Endothelial cell of umbilical vein (primary cell): ENCODE measurements at regions not wholly inside any gene's neighbourhood (a gene's known extent, or its start where the extent isn't known, plus 50 kb on each side); places are given as distances from the start of the nearest gene placed in this dataset.

ENCODE experiments used
- BruUV-seq: library from RNA; stranded (reverse); fragments of 400-500 nt; replicated peaks from 2 replicates; lab custom pipeline; 2021; lab: Mats Ljungman, UMichigan
- CTCF ChIA-PET: fragments of 300-600, 350-600 bp; sonication (Branson Sonifier 250); formaldehyde crosslinking; loops from one replicate; lab custom pipeline; 2021; ENCODE audit warnings: antibody characterized with exemption, inconsistent platforms; lab: Charles Lee
- POLR2A ChIA-PET: fragments of 300-600, 350-600 bp; sonication (Branson Sonifier 250); formaldehyde crosslinking; loops from one replicate; lab custom pipeline; 2021; ENCODE audit warnings: antibody characterized with exemption, inconsistent platforms; lab: Charles Lee
- DNase-seq: peaks from one replicate; pipeline ENCODE4 v3.0.0-alpha.2; 2011; ENCODE audit warnings: low read depth, low spot score
- FAIRE-seq: peaks from 2 replicates; lab custom pipeline; 2011; peaks lifted over from hg19 to GRCh38; lab: Jason Lieb, UNC
- H2AFZ ChIP-seq: 2 replicates; pipeline ENCODE4 v1.6.0; 2012; ENCODE audit warnings: low read depth, low read length, control low read depth, inconsistent platforms
- H3K27ac ChIP-seq: 2 replicates; pipeline ENCODE4 v1.5.1; 2011; ENCODE audit warnings: low read depth, mild to moderate bottlenecking, control low read depth, low read length, moderate library complexity; ENCODE audit not compliant: insufficient read depth
- H3K27me3 ChIP-seq, 2 experiments: 2 replicates each; pipeline versions ENCODE4 v1.6.0 to v1.6.1; 2011; ENCODE audit warnings: low read length in 2 of 2, mixed read lengths in 1 of 2; ENCODE audit not compliant: control insufficient read depth in 2 of 2, insufficient read depth in 2 of 2
- H3K36me3 ChIP-seq, 2 experiments: 2 replicates in 1 of 2; 3 replicates in 1 of 2; pipeline ENCODE4 v1.5.1; 2011; ENCODE audit warnings: low read length in 2 of 2, mild to moderate bottlenecking in 1 of 2, moderate library complexity in 1 of 2; ENCODE audit not compliant: control insufficient read depth in 2 of 2, insufficient read depth in 2 of 2; ENCODE audit errors: extremely low read depth in 1 of 2
- H3K4me1 ChIP-seq: 3 replicates; pipeline ENCODE4 v1.5.1; 2011; ENCODE audit warnings: mild to moderate bottlenecking, low read length; ENCODE audit not compliant: control insufficient read depth, insufficient read depth; ENCODE audit errors: extremely low read depth
- H3K4me2 ChIP-seq: 2 replicates; pipeline ENCODE4 v1.6.1; 2011; ENCODE audit warnings: low read length, control low read depth, mixed read lengths; ENCODE audit not compliant: insufficient read depth
- H3K4me3 ChIP-seq, 3 experiments: fragments of 200-600 bp in 1 of 3; sonication (generic), shearing (Covaris generic) in 1 of 3; replicated peaks in 1 of 3; 2 replicates each; pipeline ENCODE4 v1.5.1; 2011 to 2016; ENCODE audit warnings: control low read depth in 3 of 3, low read length in 3 of 3, mild to moderate bottlenecking in 2 of 3, inconsistent platforms in 1 of 3, low read depth in 1 of 3, moderate library complexity in 1 of 3; ENCODE audit not compliant: insufficient read depth in 1 of 3
- H3K79me2 ChIP-seq: 2 replicates; pipeline ENCODE4 v1.6.0; 2012; ENCODE audit warnings: low read length, inconsistent platforms; ENCODE audit not compliant: control insufficient read depth, insufficient read depth
- H3K9ac ChIP-seq: replicated peaks from 2 replicates; pipeline ENCODE3; 2011; ENCODE audit warnings: low read length, control low read depth; ENCODE audit not compliant: insufficient read depth; ENCODE audit errors: extremely low read depth
- H3K9me1 ChIP-seq: replicated peaks from 3 replicates; pipeline ENCODE4 v1.6.0; 2011; ENCODE audit warnings: mild to moderate bottlenecking, low read length; ENCODE audit not compliant: control insufficient read depth, insufficient read depth; ENCODE audit errors: extremely low read depth
- H3K9me3 ChIP-seq: replicated peaks from 2 replicates; pipeline ENCODE4 v1.5.1; 2012; ENCODE audit warnings: low read length, inconsistent platforms; ENCODE audit not compliant: control insufficient read depth, insufficient read depth
- H4K20me1 ChIP-seq: replicated peaks from 2 replicates; pipeline ENCODE3; 2011; ENCODE audit warnings: mild to moderate bottlenecking, low read length; ENCODE audit not compliant: control insufficient read depth, insufficient read depth; ENCODE audit errors: extremely low read depth
- CTCF ChIP-seq, 2 donors: IDR thresholded peaks; 1 replicate in 1 of 2; 2 replicates in 1 of 2; pipeline ENCODE4 v1.5.1; 2011; ENCODE audit warnings: low read length in 2 of 2, mild to moderate bottlenecking in 2 of 2, moderate library complexity in 2 of 2, control low read depth in 1 of 2, inconsistent platforms in 1 of 2, low read depth in 1 of 2; ENCODE audit not compliant: insufficient read depth in 1 of 2; ENCODE audit errors: extremely low read depth in 1 of 2
- FOS ChIP-seq: IDR thresholded peaks from 2 replicates; pipeline ENCODE4 v1.6.1; 2011; ENCODE audit warnings: mild to moderate bottlenecking, low read length, moderate library complexity, borderline replicate concordance; ENCODE audit not compliant: insufficient read depth
- MAX ChIP-seq: IDR thresholded peaks from 2 replicates; pipeline ENCODE4 v1.6.1; 2011; ENCODE audit not compliant: insufficient read depth, insufficient read length
- MYC ChIP-seq: IDR thresholded peaks from one replicate; pipeline ENCODE4 v1.6.1; 2011; ENCODE audit warnings: mild to moderate bottlenecking, low read depth, low read length
- POLR2AphosphoS5 ChIP-seq: IDR thresholded peaks from 2 replicates; pipeline ENCODE4 v1.6.1; 2012; ENCODE audit warnings: low read depth, mild to moderate bottlenecking, control low read depth, low read length, moderate library complexity; ENCODE audit not compliant: insufficient read depth
- dilution Hi-C: fragments of 300-500 bp; cut with MboI; formaldehyde crosslinking; loops from one replicate; pipeline ENCODE4 v1.15.0; 2019; ENCODE audit warnings: low sequenced_read_pairs; ENCODE audit not compliant: extremely low pct_ligation_motif_present
- intact Hi-C: fragments of 100-400 bp; cut with micrococcal nuclease; formaldehyde crosslinking; loops from one replicate; pipeline ENCODE4 v1.10.0; 2022

GRCh38 chr5:133664422-133664821, 52.1 kb upstream of the FSTL4 start:
- Histone ChIP-seq H3K27ac (no peak overlapping the region), H3K9ac (no peak overlapping the region), H2AFZ (no peak overlapping the region), H3K27me3 (peaks cover 0 to 3% of the 10 kb centered on the region in 2 experiments), H3K4me1 (no peaks in the 10 kb centered on the region), H3K4me3 (no peak overlapping the region), H3K36me3 (no peaks in the 10 kb centered on the region), H3K9me3 (no peaks in the 10 kb centered on the region), H3K79me2 (no peaks in the 10 kb centered on the region), H4K20me1 (no peaks in the 10 kb centered on the region), H3K9me1 (no peaks in the 10 kb centered on the region), H3K4me2 (no peak overlapping the region)
- TF ChIP-seq FOS, result peak; percentile 10
- no peak for TF ChIP-seq MYC
- dilution Hi-C loops (no loop called here), intact Hi-C loops (no loop called here)
- POLR2A ChIA-PET, result no interaction called here
- BruUV-seq, result no TSS peak
- no peak for FAIRE-seq
- CTCF ChIA-PET, result interaction anchor here (1.4 kb wide), 1 partner anchor 241 kb away, joined by 4 read pairs; no protein-coding TSS in a partner anchor
- DNase-seq, result no peak

GRCh38 chr5:133663397-133664054, 51.2 kb upstream of the FSTL4 start:
- Histone ChIP-seq H3K27me3 (peaks cover 0 to 2% of the 10 kb centered on the region in 2 experiments), H3K4me1 (no peaks in the 10 kb centered on the region), H3K27ac (no peak overlapping the region), H3K9me1 (no peaks in the 10 kb centered on the region), H3K79me2 (no peaks in the 10 kb centered on the region), H2AFZ (no peak overlapping the region), H3K4me3 (no peak overlapping the region), H4K20me1 (no peaks in the 10 kb centered on the region), H3K36me3 (no peaks in the 10 kb centered on the region), H3K9me3 (no peaks in the 10 kb centered on the region), H3K9ac (no peak overlapping the region), H3K4me2 (no peak overlapping the region)
- no TSS peak for BruUV-seq
- no peak for TF ChIP-seq FOS
- no peak for TF ChIP-seq POLR2AphosphoS5
- TF ChIP-seq CTCF (IDR thresholded peaks at IDR 0.05; ENCODE audit: extremely low read depth in 1 of 2, insufficient read depth in 1 of 2, low read depth in 1 of 2, low read length in 2 of 2), result no peak
- TF ChIP-seq MAX, result no peak
- dilution Hi-C loops, result no loop called here
- intact Hi-C loops, result no loop called here
- ChIA-PET CTCF (interaction anchor here (1.4 kb wide), 1 partner anchor 240 kb away, joined by 4 read pairs; no protein-coding TSS in a partner anchor), POLR2A (no interaction called here)
- FAIRE-seq (no peak), DNase-seq (no peak)
